K562 (cell line): ENCODE measurements at regions not wholly inside any gene's neighbourhood (a gene's known extent, or its start where the extent isn't known, plus 50 kb on each side); places are given as distances from the start of the nearest gene placed in this dataset.

Source experiments
- ATAC-seq: fragments of 200-7000 bp; cut with Tn5 transposase; 3 replicates; pipeline ENCODE4 v1.9.1; 2020; ENCODE audit warnings: moderate library complexity
- BruUV-seq: library from RNA; stranded (reverse); fragments of 400-500 nt; replicated peaks from 2 replicates; lab custom pipeline; 2021; lab: Mats Ljungman, UMichigan
- CTCF ChIA-PET: fragments of 300-600 bp; formaldehyde crosslinking; extraction: SDS; loops from one replicate; lab custom pipeline; 2021; ENCODE audit warnings: low intra/inter-chr PET ratio; lab: Yijun Ruan, JAX
- POLR2A ChIA-PET: fragments of 300-600, 350-650 bp; sonication (Branson Sonifier 250); formaldehyde crosslinking; extraction: SDS; loops from one replicate; lab custom pipeline; 2021; ENCODE audit warnings: antibody characterized with exemption, inconsistent platforms; lab: Yijun Ruan, JAX
- DNase-seq, 4 experiments: peaks; one replicate each; pipeline versions ENCODE4 v3.0.0 to v3.0.0-alpha.2; 2011 to 2018; ENCODE audit warnings: low spot score in 3 of 4, mixed read lengths in 3 of 4; ENCODE audit errors: extremely low read depth in 1 of 4
- FAIRE-seq: peaks from 2 replicates; lab custom pipeline; 2011; peaks lifted over from hg19 to GRCh38; lab: Jason Lieb, UNC
- H2AFZ ChIP-seq: 2 replicates; pipeline ENCODE4 v1.6.0; 2011; ENCODE audit warnings: low read depth, low read length, control low read depth, inconsistent platforms
- H3K27ac ChIP-seq: fragments of 200-600 bp; 3 replicates; pipeline ENCODE4 v1.8.0; 2011; ENCODE audit warnings: low read depth, mild to moderate bottlenecking, control low read depth, inconsistent platforms, low read length, moderate library complexity, mixed read lengths; ENCODE audit errors: extremely low read depth
- H3K27me3 ChIP-seq, 2 experiments: fragments of 300-600 bp in 1 of 2; 2 replicates in 1 of 2; 3 replicates in 1 of 2; pipeline versions ENCODE4 v1.6.0 to v1.8.0; 2011; ENCODE audit warnings: inconsistent platforms in 2 of 2, low read length in 2 of 2, mild to moderate bottlenecking in 1 of 2, mixed read lengths in 1 of 2, moderate library complexity in 1 of 2; ENCODE audit not compliant: control insufficient read depth in 2 of 2, insufficient read depth in 2 of 2
- H3K36me3 ChIP-seq: fragments of 300-600 bp; 3 replicates; pipeline ENCODE4 v1.8.0; 2011; ENCODE audit warnings: mild to moderate bottlenecking, low read length, inconsistent platforms; ENCODE audit not compliant: control insufficient read depth, insufficient read depth
- H3K4me1 ChIP-seq, 2 experiments: fragments of 200-600 bp in 1 of 2; replicated peaks in 1 of 2; 2 replicates in 1 of 2; 3 replicates in 1 of 2; pipeline versions ENCODE4 v1.5.1 to v1.8.0; 2011; ENCODE audit warnings: inconsistent platforms in 2 of 2, low read length in 2 of 2, mild to moderate bottlenecking in 1 of 2, mixed read lengths in 1 of 2, moderate library complexity in 1 of 2; ENCODE audit not compliant: control insufficient read depth in 2 of 2, insufficient read depth in 2 of 2
- H3K4me2 ChIP-seq: 2 replicates; pipeline ENCODE4 v1.6.1; 2011; ENCODE audit warnings: low read length, control low read depth, inconsistent platforms, mixed read lengths; ENCODE audit not compliant: insufficient read depth
- H3K4me3 ChIP-seq: fragments of 200-600 bp; sonication (generic), shearing (Covaris generic); 2 replicates; pipeline ENCODE4 v1.5.1; 2016; ENCODE audit warnings: control low read depth, inconsistent platforms
- H3K79me2 ChIP-seq: fragments of 200-600 bp; 3 replicates; pipeline ENCODE4 v1.8.0; 2011; ENCODE audit warnings: low read length, inconsistent platforms; ENCODE audit not compliant: control insufficient read depth, insufficient read depth
- H3K9ac ChIP-seq, 2 experiments: 2 replicates each; pipeline versions ENCODE4 v1.6.0 to v1.6.1; 2011; ENCODE audit warnings: low read depth in 2 of 2, low read length in 2 of 2, control low read depth in 1 of 2, inconsistent platforms in 1 of 2, mild to moderate bottlenecking in 1 of 2, mixed read lengths in 1 of 2; ENCODE audit not compliant: insufficient read depth in 1 of 2
- H3K9me1 ChIP-seq: one replicate; pipeline ENCODE4 v1.6.0; 2011; ENCODE audit warnings: inconsistent platforms, mild to moderate bottlenecking, low read length, moderate library complexity; ENCODE audit not compliant: control insufficient read depth, insufficient read depth
- H3K9me3 ChIP-seq: replicated peaks from 2 replicates; pipeline ENCODE4 v1.5.1; 2011; ENCODE audit warnings: low read depth, low read length, inconsistent platforms; ENCODE audit not compliant: control insufficient read depth, insufficient read depth
- H4K20me1 ChIP-seq: replicated peaks from 2 replicates; pipeline ENCODE4 v1.6.1; 2011; ENCODE audit warnings: low read length, inconsistent platforms, mixed read lengths; ENCODE audit not compliant: control insufficient read depth, insufficient read depth
- HDAC1 ChIP-seq, 2 experiments: fragments of 450-650 bp; IDR thresholded peaks; 2 replicates each; pipeline ENCODE4 v1.6.1; 2016 to 2017; ENCODE audit warnings: inconsistent platforms in 1 of 2, mild to moderate bottlenecking in 1 of 2, moderate library complexity in 1 of 2
- HMBOX1 ChIP-seq: sonication (generic); IDR thresholded peaks from 2 replicates; pipeline ENCODE4 v1.6.1; 2016
- KLF13 ChIP-seq: fragments of 450-650 bp; IDR thresholded peaks from 2 replicates; pipeline ENCODE4 v1.6.1; 2016; ENCODE audit warnings: missing genetic modification characterization, low read depth, mild to moderate bottlenecking, missing compliant biosample characterization, moderate library complexity, borderline replicate concordance
- MBD1 ChIP-seq: fragments of 250-450 bp; sonication (Bioruptor Pico); IDR thresholded peaks from 2 replicates; pipeline ENCODE4 v1.8.0; 2022; ENCODE audit warnings: inconsistent platforms
- MED1 ChIP-seq: sonication (generic); formaldehyde crosslinking; IDR thresholded peaks from 2 replicates; pipeline ENCODE4 v1.8.1; 2023; ENCODE audit warnings: missing genetic modification reagents, borderline replicate concordance
- PHF21A ChIP-seq: fragments of 450-650 bp; IDR thresholded peaks from 2 replicates; pipeline ENCODE4 v1.6.1; 2017; ENCODE audit warnings: low read depth, borderline replicate concordance
- RFX5 ChIP-seq: IDR thresholded peaks from 2 replicates; pipeline ENCODE4 v1.6.1; 2011; ENCODE audit warnings: low read depth, mild to moderate bottlenecking, improper control_type of control experiment, low read length
- ZNF511 ChIP-seq: sonication (generic); formaldehyde crosslinking; IDR thresholded peaks from 2 replicates; pipeline ENCODE4 v1.8.0; 2022; ENCODE audit warnings: mild to moderate bottlenecking, missing genetic modification reagents
- WGBS: fragments of 100-300 bp; shearing (Covaris generic); methylation state at CpG from one replicate; pipeline ENCODE4 v1.1.6; 2016; ENCODE audit warnings: low coverage, mixed read lengths; ENCODE audit not compliant: insufficient coverage; ENCODE audit errors: missing lambda C conversion rate; 5-methylcytosine and 5-hydroxymethylcytosine counted together
- in situ Hi-C: fragments of 300-500 bp; cut with MboI; formaldehyde crosslinking; loops from 4 replicates; pipeline ENCODE4 v1.15.0; 2018; ENCODE audit warnings: inconsistent platforms, mixed read lengths
- intact Hi-C: fragments of 100-400 bp; cut with micrococcal nuclease; formaldehyde crosslinking; loops from 2 replicates; pipeline ENCODE4 v1.14.2; 2022

- Histone ChIP-seq H3K9ac (no peak overlapping the region), H3K9me3 (no peaks in the 10 kb centered on the region), H3K27ac (no peak overlapping the region), H3K4me2 (no peak overlapping the region), H3K27me3 (no peaks in the 10 kb centered on the region), H3K4me1 (no peaks in the 10 kb centered on the region), H2AFZ (no peak overlapping the region), H3K36me3 (no peaks in the 10 kb centered on the region), H4K20me1 (no peaks in the 10 kb centered on the region), H3K9me1 (no peaks in the 10 kb centered on the region), H3K4me3 (no peak overlapping the region), H3K79me2 (no peaks in the 10 kb centered on the region)
- 0% methylated on average over 1 of the region's 2 CpGs for WGBS
- in situ Hi-C loops, result no loop called here
- FAIRE-seq, result no peak
- TF ChIP-seq HMBOX1 (no peak), HDAC1 (IDR thresholded peaks at IDR 0.05) (no peak), ZNF511 (CRISPR knock-in tag) (no peak), PHF21A (no peak), RFX5 (no peak), KLF13 (tag) (no peak), MED1 (CRISPR knock-in tag) (no peak), MBD1 (CRISPR knock-in tag) (no peak)
- DNase-seq, result no peak
- CTCF ChIA-PET, result no interaction called here
- no peak for ATAC-seq
- POLR2A ChIA-PET, result no interaction called here
- intact Hi-C loops, result no loop called here
- no TSS peak for BruUV-seq
Measured at GRCh38 chr2:194567661-194568017, 1089.4 kb upstream of the SLC39A10 start.
